ENCODE measurements at regions not wholly inside any gene's neighbourhood (a gene's known extent, or its start where the extent isn't known, plus 50 kb on each side); places are given as distances from the start of the nearest gene placed in this dataset.

DNA sequence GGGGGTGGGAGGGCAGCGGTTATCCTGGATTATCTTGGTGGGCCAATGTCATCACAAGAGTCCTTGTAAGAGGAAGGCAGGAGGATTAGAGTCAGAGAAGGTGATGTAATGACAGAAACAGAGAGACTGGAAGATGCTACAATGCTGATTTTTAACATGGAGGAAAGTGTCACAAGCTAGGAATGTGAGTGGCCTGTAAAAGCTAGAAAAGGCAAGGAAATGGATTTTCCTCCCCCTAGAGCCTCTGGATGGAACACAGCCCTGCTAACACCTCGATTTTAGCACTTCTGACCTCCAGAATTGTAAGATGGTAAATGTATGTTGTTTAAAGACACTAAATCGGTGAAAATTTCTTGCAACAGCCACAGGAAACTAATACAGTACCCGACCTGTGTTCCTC, 109.3 kb downstream of the MN1 start:
- no peak for TF ChIP-seq GATA2 (IDR thresholded peaks at IDR 0.05; ENCODE audit: low read depth, low read length)
- no peak for TF ChIP-seq GATA3 (IDR thresholded peaks at IDR 0.05; ENCODE audit: low read depth, low read length)
